ENCODE measurements at regions not wholly inside any gene's neighbourhood (a gene's known extent, or its start where the extent isn't known, plus 50 kb on each side); places are given as distances from the start of the nearest gene placed in this dataset.

DNA sequence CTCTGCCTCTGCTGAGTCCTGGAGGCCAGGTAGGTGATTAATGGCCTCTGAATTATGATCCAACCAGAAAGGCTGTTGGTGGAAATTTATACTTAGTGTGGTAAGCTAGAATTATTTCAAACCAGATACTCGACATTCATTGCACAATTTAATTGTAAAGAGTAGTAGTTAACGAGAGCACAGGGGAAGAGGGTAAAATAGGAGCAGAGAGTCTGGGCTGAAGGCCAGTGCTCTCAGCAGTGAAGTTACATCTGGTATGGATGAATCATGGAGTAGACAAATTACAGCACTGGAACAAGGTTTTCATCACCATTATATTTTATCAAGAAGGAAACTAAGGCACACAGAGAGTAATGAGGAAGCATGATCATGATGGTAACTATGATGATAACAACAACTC, 92.5 kb downstream of the TLR4 start:
- H2AFZ ChIP-seq (ENCODE audit: low read length): no peak overlapping the region
- H3K4me3 ChIP-seq (ENCODE audit: low read length): no peak overlapping the region
- no peak overlapping the region for H3K27ac ChIP-seq (ENCODE audit: low read length)
- H3K9me3 ChIP-seq (ENCODE audit: low read length): no peaks in the 10 kb centered on the region
- H4K20me1 ChIP-seq (ENCODE audit: insufficient read depth, low read depth, low read length): no peaks in the 10 kb centered on the region
- no peak overlapping the region for H3K4me2 ChIP-seq (ENCODE audit: low read depth, low read length, poor library complexity, severe bottlenecking)
- H3K9ac ChIP-seq (ENCODE audit: low read length): no peak overlapping the region
- DNase-seq: no peak
- H3K9me2 ChIP-seq (replicated peaks; ENCODE audit: insufficient read depth, low read length): no peaks in the 10 kb centered on the region
- no peaks in the 10 kb centered on the region for H3K27me3 ChIP-seq (ENCODE audit: low read length)
- no peaks in the 10 kb centered on the region for H3K36me3 ChIP-seq (ENCODE audit: insufficient read depth, low read length)
- no peaks in the 10 kb centered on the region for H3K4me1 ChIP-seq (ENCODE audit: low read length)
- H3K79me2 ChIP-seq (ENCODE audit: low read length): no peaks in the 10 kb centered on the region

DNA sequence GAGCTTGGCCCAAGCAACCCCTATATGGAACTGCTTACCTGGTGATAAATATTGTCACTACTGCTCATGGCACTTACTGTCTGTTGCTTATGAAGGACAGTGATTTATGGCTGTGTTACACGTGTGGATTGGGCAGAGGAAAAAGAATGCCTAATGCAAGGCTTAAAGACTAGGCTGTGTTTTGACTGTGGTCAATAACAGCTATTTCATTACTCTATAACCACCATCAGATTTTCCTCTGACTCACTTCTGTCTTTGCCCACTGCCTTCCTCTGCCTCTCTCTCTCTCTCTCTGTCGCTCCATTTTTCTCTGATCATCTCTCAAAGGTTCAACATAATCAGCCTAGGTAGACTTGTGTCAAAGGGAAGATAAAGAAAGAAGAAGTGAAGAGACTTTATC, 96.2 kb downstream of the TLR4 start:
- H4K20me1 ChIP-seq (ENCODE audit: insufficient read depth, low read depth, low read length): no peaks in the 10 kb centered on the region
- no peak overlapping the region for H3K4me3 ChIP-seq (ENCODE audit: low read length)
- H3K27me3 ChIP-seq (ENCODE audit: low read length): no peaks in the 10 kb centered on the region
- no peak for DNase-seq
- H3K9me3 ChIP-seq (ENCODE audit: low read length): no peaks in the 10 kb centered on the region
- no peak overlapping the region for H3K9ac ChIP-seq (ENCODE audit: low read length)
- H3K27ac ChIP-seq (ENCODE audit: low read length): no peak overlapping the region
- H3K4me1 ChIP-seq (ENCODE audit: low read length): no peaks in the 10 kb centered on the region
- H2AFZ ChIP-seq (ENCODE audit: low read length): no peak overlapping the region
- H3K4me2 ChIP-seq (ENCODE audit: low read depth, low read length, poor library complexity, severe bottlenecking): no peak overlapping the region
- H3K36me3 ChIP-seq (ENCODE audit: insufficient read depth, low read length): no peaks in the 10 kb centered on the region
- H3K79me2 ChIP-seq (ENCODE audit: low read length): no peaks in the 10 kb centered on the region
- H3K9me2 ChIP-seq (replicated peaks; ENCODE audit: insufficient read depth, low read length): no peaks in the 10 kb centered on the region

DNA sequence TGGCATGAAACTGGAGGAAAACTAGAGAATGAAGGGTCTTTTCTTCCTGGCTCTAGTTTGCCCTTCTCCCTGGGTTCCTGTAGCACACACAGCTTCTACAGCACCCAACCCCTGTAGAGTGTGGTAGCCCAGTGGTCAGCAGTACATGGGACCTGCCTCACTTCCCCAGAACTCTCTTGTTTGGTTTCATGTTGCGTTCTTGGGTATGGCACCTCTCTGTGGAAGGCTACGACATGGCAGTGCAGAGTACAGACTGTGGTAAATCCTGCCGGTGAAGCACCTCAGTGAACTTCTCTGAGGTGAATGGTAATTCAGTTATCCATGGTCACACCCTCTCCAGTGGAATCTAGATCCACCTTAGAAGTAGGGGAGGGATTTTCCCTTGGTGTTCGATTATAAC, 105.5 kb downstream of the TLR4 start:
- H3K9ac ChIP-seq (ENCODE audit: low read length): no peak overlapping the region
- no peak overlapping the region for H3K4me2 ChIP-seq (ENCODE audit: low read depth, low read length, poor library complexity, severe bottlenecking)
- no peaks in the 10 kb centered on the region for H4K20me1 ChIP-seq (ENCODE audit: insufficient read depth, low read depth, low read length)
- no peaks in the 10 kb centered on the region for H3K9me3 ChIP-seq (ENCODE audit: low read length)
- no peaks in the 10 kb centered on the region for H3K9me2 ChIP-seq (replicated peaks; ENCODE audit: insufficient read depth, low read length)
- H3K36me3 ChIP-seq (ENCODE audit: insufficient read depth, low read length): no peaks in the 10 kb centered on the region
- no peak overlapping the region for H3K27ac ChIP-seq (ENCODE audit: low read length)
- H3K4me1 ChIP-seq (ENCODE audit: low read length): no peaks in the 10 kb centered on the region
- no peak for DNase-seq
- no peaks in the 10 kb centered on the region for H3K79me2 ChIP-seq (ENCODE audit: low read length)
- H3K4me3 ChIP-seq (ENCODE audit: low read length): no peak overlapping the region
- no peak overlapping the region for H2AFZ ChIP-seq (ENCODE audit: low read length)
- no peaks in the 10 kb centered on the region for H3K27me3 ChIP-seq (ENCODE audit: low read length)

DNA sequence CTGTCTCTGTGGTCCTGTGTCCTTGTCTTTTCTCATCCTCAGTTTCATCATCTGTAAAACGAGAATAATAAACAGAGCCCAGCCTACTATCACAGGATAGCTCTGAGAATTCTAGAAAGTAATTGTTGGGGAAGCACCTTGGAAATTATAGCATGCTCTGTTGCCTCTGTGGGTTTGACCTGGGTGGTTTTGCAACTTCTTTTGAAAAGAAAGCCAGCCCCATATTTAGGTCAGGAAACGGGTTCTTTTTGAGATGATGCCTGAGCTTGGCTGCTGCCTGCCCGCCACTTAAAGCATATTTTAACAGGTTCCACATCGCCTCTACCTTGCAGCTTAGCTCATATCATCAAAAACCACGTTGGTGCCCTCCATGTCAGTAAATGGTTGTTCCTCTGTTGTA, 111.1 kb downstream of the TLR4 start:
- Histone ChIP-seq H2AFZ (ENCODE audit: low read length) (no peak overlapping the region), H3K9ac (ENCODE audit: low read length) (no peak overlapping the region), H3K4me3 (ENCODE audit: low read length) (no peak overlapping the region), H3K9me2 (replicated peaks; ENCODE audit: insufficient read depth, low read length) (no peaks in the 10 kb centered on the region), H4K20me1 (ENCODE audit: insufficient read depth, low read depth, low read length) (no peaks in the 10 kb centered on the region), H3K36me3 (ENCODE audit: insufficient read depth, low read length) (no peaks in the 10 kb centered on the region), H3K4me2 (ENCODE audit: low read depth, low read length, poor library complexity, severe bottlenecking) (no peak overlapping the region), H3K27me3 (ENCODE audit: low read length) (no peaks in the 10 kb centered on the region), H3K79me2 (ENCODE audit: low read length) (no peaks in the 10 kb centered on the region), H3K4me1 (ENCODE audit: low read length) (no peaks in the 10 kb centered on the region), H3K9me3 (ENCODE audit: low read length) (no peaks in the 10 kb centered on the region), H3K27ac (ENCODE audit: low read length) (no peak overlapping the region)
- DNase-seq: no peak

DNA sequence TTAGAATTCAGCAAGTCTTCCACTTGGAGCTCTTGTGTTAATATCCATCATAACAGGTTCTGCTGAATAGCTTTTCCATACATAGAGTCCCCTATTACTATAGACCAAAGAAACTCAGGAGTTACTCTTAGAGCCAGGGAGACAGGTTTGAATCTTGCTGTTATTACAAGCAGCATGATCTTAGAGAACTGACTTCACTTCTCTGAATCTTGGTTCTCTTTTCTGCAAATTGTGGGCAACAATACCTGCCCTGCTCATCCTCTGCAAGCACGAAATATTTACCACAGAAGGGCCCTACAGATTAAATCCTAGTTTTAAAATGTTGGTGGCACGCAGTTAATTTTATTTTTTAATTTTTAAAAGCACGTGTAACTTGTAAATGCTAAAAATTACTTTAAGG, 111.7 kb downstream of the TLR4 start:
- no peak overlapping the region for H3K4me3 ChIP-seq (ENCODE audit: low read length)
- H4K20me1 ChIP-seq (ENCODE audit: insufficient read depth, low read depth, low read length): no peaks in the 10 kb centered on the region
- no peaks in the 10 kb centered on the region for H3K79me2 ChIP-seq (ENCODE audit: low read length)
- H3K9me3 ChIP-seq (ENCODE audit: low read length): no peaks in the 10 kb centered on the region
- no peaks in the 10 kb centered on the region for H3K27me3 ChIP-seq (ENCODE audit: low read length)
- no peaks in the 10 kb centered on the region for H3K36me3 ChIP-seq (ENCODE audit: insufficient read depth, low read length)
- H3K9ac ChIP-seq (ENCODE audit: low read length): no peak overlapping the region
- H3K27ac ChIP-seq (ENCODE audit: low read length): no peak overlapping the region
- DNase-seq: no peak
- no peak overlapping the region for H2AFZ ChIP-seq (ENCODE audit: low read length)
- H3K4me1 ChIP-seq (ENCODE audit: low read length): no peaks in the 10 kb centered on the region
- H3K9me2 ChIP-seq (replicated peaks; ENCODE audit: insufficient read depth, low read length): no peaks in the 10 kb centered on the region
- no peak overlapping the region for H3K4me2 ChIP-seq (ENCODE audit: low read depth, low read length, poor library complexity, severe bottlenecking)

DNA sequence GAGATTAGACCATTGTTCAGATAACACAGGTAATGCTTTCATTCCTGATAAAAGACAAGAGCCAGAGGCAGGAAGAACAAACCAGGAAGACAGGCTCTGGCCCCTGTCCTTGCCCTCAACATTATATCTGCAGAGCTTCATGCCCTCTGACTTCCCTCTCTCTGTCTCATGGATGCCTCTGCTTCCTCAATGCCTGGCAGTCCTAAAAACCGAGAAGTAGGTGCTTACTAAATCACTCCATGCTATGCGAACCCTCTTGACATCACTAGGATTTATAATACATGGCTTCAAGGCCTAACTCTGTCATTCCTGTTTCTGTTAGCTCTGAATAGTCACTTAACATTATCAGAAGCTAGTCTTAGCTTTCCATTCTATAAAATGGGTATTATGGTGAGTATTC, 117.8 kb downstream of the TLR4 start:
- H3K4me2 ChIP-seq (ENCODE audit: low read depth, low read length, poor library complexity, severe bottlenecking): no peak overlapping the region
- H3K27ac ChIP-seq (ENCODE audit: low read length): no peak overlapping the region
- no peaks in the 10 kb centered on the region for H3K27me3 ChIP-seq (ENCODE audit: low read length)
- no peaks in the 10 kb centered on the region for H4K20me1 ChIP-seq (ENCODE audit: insufficient read depth, low read depth, low read length)
- H3K79me2 ChIP-seq (ENCODE audit: low read length): no peaks in the 10 kb centered on the region
- DNase-seq: no peak
- H3K9me3 ChIP-seq (ENCODE audit: low read length): no peaks in the 10 kb centered on the region
- no peak overlapping the region for H2AFZ ChIP-seq (ENCODE audit: low read length)
- H3K4me1 ChIP-seq (ENCODE audit: low read length): no peaks in the 10 kb centered on the region
- H3K4me3 ChIP-seq (ENCODE audit: low read length): no peak overlapping the region
- H3K9ac ChIP-seq (ENCODE audit: low read length): no peak overlapping the region
- H3K36me3 ChIP-seq (ENCODE audit: insufficient read depth, low read length): no peaks in the 10 kb centered on the region
- no peaks in the 10 kb centered on the region for H3K9me2 ChIP-seq (replicated peaks; ENCODE audit: insufficient read depth, low read length)

DNA sequence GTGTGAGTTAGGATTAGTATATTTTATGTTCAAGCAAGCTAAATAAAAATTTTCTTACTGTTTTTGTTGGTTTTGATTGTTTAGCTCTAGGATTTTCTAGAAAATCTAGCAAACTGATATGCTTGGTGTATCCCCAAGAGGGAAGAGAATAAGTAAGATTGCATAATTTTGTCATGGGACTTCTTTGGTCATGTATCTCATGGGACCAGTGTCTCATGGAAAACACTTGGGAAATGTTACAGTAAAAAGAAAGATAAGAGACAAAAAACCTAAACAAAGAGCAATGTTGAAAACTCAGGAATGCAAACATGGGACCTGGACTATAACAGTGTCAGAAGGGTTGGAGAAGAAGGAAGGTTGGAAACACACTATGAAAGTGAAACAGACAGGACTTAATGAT, 119.4 kb downstream of the TLR4 start:
- Histone ChIP-seq H3K4me2 (ENCODE audit: low read depth, low read length, poor library complexity, severe bottlenecking) (no peak overlapping the region), H3K36me3 (ENCODE audit: insufficient read depth, low read length) (no peaks in the 10 kb centered on the region), H3K9me3 (ENCODE audit: low read length) (no peaks in the 10 kb centered on the region), H3K27ac (ENCODE audit: low read length) (no peak overlapping the region), H3K4me1 (ENCODE audit: low read length) (no peaks in the 10 kb centered on the region), H3K9me2 (replicated peaks; ENCODE audit: insufficient read depth, low read length) (no peaks in the 10 kb centered on the region), H3K27me3 (ENCODE audit: low read length) (no peaks in the 10 kb centered on the region), H3K9ac (ENCODE audit: low read length) (no peak overlapping the region), H4K20me1 (ENCODE audit: insufficient read depth, low read depth, low read length) (no peaks in the 10 kb centered on the region), H3K79me2 (ENCODE audit: low read length) (no peaks in the 10 kb centered on the region), H2AFZ (ENCODE audit: low read length) (no peak overlapping the region), H3K4me3 (ENCODE audit: low read length) (no peak overlapping the region)
- DNase-seq: no peak

DNA sequence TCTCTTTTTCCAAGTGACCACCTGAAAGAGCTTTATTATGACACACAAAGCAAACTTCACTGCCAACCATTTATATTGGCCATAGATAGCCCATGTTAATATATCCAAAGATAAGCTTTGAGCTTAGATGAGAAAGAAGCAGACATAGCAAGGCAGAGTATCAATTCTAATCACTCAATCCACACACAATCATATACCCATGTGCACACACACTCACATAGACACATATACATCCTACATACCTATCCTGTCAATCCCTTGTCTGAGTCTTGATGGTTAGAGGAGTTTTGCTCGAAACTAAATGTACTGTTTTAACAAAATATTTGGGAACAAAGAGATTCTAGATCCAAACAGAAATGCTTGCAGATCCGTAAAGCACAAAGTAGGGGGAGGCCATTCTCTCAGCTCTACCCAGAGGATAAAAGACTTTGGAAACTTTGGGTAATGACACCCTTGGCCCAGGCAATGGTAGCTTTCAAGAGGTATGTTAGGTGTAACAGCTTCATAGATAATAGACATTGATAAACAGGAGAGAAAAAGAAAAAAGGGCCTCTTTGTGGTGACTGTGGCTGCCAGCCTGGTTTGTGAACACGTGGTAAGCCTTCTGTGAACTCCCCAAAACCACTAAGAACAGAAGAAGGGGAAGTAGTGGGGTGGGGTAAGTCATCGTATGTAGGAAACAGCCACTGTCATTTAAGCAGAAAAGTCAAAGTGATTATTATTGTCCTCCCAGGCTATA, 121.6 kb downstream of the TLR4 start:
- Histone ChIP-seq H2AFZ (ENCODE audit: low read length) (no peak overlapping the region), H3K36me3 (ENCODE audit: insufficient read depth, low read length) (no peaks in the 10 kb centered on the region), H3K4me3 (ENCODE audit: low read length) (no peak overlapping the region), H4K20me1 (ENCODE audit: insufficient read depth, low read depth, low read length) (no peaks in the 10 kb centered on the region), H3K79me2 (ENCODE audit: low read length) (no peaks in the 10 kb centered on the region), H3K4me2 (ENCODE audit: low read depth, low read length, poor library complexity, severe bottlenecking) (no peak overlapping the region), H3K27ac (ENCODE audit: low read length) (no peak overlapping the region), H3K27me3 (ENCODE audit: low read length) (no peaks in the 10 kb centered on the region), H3K9ac (ENCODE audit: low read length) (no peak overlapping the region), H3K4me1 (ENCODE audit: low read length) (no peaks in the 10 kb centered on the region), H3K9me2 (replicated peaks; ENCODE audit: insufficient read depth, low read length) (no peaks in the 10 kb centered on the region), H3K9me3 (ENCODE audit: low read length) (no peaks in the 10 kb centered on the region)
- DNase-seq: no peak

DNA sequence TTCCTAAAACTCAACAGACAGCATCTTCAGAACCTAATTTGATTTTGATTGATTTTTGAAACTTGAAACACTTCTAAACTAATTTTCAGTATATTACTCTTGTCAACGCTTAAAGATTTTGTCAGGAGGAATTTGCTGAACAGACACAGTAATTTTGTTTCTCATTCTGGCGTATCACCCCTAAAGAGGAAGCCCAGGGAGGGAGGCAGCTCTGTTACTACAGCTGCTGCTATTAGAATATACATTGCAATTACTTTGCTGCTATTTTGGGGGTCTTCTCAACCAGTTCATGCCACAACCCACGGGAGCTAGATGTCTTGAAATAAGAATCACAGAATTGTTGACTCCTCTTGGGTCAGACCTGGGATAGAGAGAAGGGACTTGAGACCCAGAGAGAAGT, 122.6 kb downstream of the TLR4 start:
- no peak overlapping the region for H3K4me2 ChIP-seq (ENCODE audit: low read depth, low read length, poor library complexity, severe bottlenecking)
- DNase-seq: no peak
- no peaks in the 10 kb centered on the region for H3K36me3 ChIP-seq (ENCODE audit: insufficient read depth, low read length)
- H3K4me1 ChIP-seq (ENCODE audit: low read length): no peaks in the 10 kb centered on the region
- no peak overlapping the region for H3K4me3 ChIP-seq (ENCODE audit: low read length)
- no peaks in the 10 kb centered on the region for H4K20me1 ChIP-seq (ENCODE audit: insufficient read depth, low read depth, low read length)
- no peaks in the 10 kb centered on the region for H3K27me3 ChIP-seq (ENCODE audit: low read length)
- H2AFZ ChIP-seq (ENCODE audit: low read length): no peak overlapping the region
- no peak overlapping the region for H3K9ac ChIP-seq (ENCODE audit: low read length)
- H3K79me2 ChIP-seq (ENCODE audit: low read length): no peaks in the 10 kb centered on the region
- H3K9me2 ChIP-seq (replicated peaks; ENCODE audit: insufficient read depth, low read length): no peaks in the 10 kb centered on the region
- no peak overlapping the region for H3K27ac ChIP-seq (ENCODE audit: low read length)
- no peaks in the 10 kb centered on the region for H3K9me3 ChIP-seq (ENCODE audit: low read length)
